HG02973 (cell line): ENCODE measurements at regions not wholly inside any gene's neighbourhood (a gene's known extent, or its start where the extent isn't known, plus 50 kb on each side); places are given as distances from the start of the nearest gene placed in this dataset.
A peak's percentile ranks its signal among the peaks of the same experiment; 100 is the strongest.

Experiments
- ATAC-seq: cut with Tn5 transposase; IDR thresholded peaks from one replicate; pipeline ENCODE4 v1.9.1; 2021; ENCODE audit warnings: moderate library complexity; ENCODE audit not compliant: unreplicated experiment

- no peak for ATAC-seq
These were observed 563.0 kb downstream of the SOX6 start for GRCh38 chr11:15793043-15793996.

DNA sequence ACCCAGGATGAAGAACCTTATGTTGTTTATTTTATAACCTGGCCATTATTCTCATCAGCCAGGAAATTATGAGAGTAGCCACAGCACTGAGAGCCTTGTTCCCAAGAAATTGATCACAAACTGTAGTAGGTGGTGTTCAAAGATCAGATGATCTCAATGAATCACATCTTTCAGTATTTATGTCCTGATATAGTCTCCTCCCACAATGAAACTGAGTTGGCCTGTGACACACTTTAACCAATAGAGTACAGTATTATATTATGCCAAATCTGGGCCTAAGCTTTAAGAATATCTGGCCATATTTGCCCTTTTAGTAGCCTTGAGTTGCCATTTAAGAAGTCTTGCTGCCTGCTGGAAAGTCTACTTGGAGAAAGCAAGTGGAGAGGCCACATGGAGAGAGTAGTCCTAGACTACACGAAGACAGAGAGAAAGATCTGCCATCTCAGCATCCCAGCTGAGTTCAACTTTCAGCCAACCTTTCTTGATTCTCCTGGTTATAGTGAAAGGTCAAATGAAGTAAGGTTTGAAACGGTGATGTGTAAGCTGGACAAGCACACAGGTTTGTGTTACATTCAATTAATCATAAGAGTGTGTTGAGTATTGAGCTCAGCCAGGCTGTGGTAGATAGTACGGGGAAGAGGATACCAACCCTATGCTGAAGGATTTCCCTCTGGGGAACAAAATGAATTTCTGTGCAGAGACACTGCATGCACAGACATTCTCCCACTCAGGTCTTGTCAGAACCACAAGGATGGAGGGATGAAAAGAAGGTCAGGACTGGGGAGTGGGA lies 561.8 kb downstream of the SOX6 start:
- no peak for ATAC-seq

DNA sequence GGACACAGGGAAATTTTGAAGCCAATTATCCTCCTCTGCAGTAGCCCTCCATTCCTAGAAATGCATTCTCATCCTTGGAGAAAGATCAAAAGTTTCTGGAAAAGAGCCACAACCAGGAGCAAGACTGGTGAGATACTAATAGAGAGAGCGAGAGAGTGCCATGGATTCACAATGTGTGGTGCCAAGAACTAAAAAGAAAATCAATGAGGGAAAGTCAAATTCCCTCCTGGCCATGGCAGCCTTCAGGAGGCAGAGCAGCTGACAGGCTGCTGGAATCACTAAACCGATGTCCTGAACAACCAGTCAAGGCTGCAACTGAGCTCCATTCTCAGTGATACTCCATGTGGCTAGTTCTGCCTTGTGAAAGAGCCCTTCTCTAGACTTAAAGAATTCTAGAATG lies 561.0 kb downstream of the SOX6 start:
- no peak for ATAC-seq

DNA sequence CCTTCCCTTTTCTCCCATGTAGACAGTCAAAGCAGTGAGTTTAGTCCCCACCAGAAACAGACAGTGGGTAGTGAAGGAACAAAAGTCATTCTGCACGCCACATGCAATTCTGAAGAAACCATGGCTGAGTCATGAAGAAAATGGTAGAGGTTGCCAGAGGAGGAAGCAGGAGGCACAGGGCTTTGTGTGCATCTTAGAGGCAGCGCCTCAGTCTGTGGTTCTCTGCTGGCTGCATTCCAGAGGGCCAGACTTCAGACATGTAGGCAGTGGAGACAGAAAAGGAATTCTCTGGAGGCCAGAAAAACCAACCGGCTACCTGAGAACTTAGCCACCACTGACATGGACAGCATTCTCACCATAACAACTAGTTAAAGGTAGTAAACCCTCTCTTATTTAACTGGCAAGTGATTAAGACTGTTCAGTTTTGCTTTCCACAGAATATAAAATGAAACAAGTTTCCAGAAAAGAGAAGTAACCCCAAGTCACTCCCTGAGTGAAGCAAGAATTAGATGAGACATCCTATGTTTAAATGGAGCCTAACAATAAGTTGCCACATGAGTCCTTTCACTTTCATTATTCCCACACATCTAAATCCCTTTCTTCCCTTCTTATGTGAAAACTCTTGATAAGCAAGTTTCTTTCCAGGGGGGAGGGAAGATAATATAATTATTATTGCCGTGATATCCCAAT lies 556.1 kb downstream of the SOX6 start:
- no peak for ATAC-seq

DNA sequence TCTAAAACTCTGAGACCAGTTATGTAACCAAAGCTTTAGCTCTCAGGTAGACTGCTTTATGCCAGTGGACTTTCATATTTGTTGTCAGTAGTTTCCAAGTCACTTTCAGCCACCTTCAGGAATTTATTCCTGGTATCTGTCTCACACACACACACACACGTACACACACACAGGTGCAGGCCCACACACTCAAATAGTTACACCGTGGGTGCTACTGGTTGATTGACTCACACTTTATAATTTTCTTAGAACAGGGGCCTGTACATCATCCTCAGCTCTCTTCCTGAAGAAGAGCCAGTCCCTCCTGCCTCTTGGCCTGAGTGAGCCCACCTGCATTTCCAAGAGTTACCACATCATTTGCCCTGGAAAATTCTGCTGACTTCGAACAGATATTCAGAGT lies 555.2 kb downstream of the SOX6 start:
- ATAC-seq, result no peak

- ATAC-seq, result no peak
These were observed 554.7 kb downstream of the SOX6 start for GRCh38 chr11:15801616-15802015.

DNA sequence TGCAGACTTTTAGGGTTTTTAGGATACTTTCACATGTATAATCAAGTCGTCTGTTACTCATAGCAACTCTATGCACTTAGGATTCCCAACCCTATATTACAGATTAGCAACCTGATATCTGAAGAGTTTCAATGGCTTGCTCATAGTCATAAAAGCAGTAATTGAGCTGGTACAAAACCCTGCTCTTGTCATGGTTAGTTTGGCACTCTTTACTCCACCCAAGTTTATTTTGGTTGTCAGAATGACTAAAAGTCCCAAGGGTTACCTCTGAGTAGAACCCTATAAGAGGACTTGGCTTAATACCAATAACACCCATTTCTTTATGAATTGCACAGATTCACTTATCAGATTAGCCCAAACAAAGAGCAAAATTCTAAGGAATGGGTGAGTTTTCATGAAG lies 550.6 kb downstream of the SOX6 start:
- no peak for ATAC-seq

DNA sequence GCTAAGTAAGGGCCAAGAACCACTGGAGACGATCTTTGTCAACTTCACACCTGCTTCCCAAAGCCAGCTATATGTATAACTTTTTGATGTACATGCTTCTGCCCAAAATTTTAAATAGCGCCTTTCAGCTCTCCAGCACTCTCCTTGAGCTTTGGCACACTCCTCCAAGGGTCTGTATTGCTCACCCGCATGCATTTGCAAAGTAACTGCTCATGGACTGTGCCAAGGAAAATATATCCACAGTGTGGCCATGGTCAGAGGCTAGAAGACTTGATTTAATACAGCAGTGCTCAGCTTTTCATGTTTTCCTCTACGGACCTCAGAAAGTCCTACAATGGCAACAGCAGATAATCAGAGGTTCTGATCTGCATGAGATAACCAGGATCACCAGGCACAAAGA lies 550.1 kb downstream of the SOX6 start:
- no peak for ATAC-seq

DNA sequence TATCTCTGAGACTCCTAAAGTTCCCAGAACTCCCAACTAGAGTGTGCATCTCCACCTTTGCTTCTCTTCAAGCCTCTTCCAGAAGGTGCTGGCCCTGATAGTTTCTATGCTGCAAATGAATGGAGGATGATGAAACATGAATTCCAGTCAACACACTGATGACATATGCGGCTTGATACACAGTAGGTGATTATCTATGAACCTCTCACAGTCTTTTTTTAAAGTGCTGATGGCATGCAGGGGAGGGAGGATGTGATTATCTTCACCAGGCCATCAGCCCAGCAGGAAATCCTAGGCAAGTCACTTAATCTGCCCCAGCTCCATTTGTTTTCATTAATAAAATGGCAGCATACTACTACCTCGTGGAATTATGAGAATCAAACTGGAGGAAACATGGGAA lies 548.5 kb downstream of the SOX6 start:
- no peak for ATAC-seq

DNA sequence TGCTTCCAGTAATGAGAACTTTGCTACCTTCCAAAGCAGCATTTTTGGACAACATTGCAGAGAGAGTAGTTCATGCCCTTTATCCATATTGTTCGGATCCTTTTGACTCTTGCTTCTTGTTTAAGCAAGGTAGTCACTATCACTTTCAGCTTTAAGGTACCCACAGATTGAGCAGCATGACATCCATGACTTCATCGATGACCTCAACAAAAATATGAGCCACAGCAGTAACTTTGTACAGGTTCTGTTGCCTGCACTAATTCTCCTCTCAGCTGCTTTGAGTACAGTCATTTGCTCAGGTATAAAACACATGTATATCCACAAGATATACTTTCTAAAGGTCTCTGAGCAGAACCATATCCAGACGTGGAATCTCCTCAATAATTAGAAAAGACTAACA lies 546.3 kb downstream of the SOX6 start:
- ATAC-seq, result no peak

GRCh38 chr11:15810525-15810924 lies 545.8 kb downstream of the SOX6 start:
- ATAC-seq, result no peak

DNA sequence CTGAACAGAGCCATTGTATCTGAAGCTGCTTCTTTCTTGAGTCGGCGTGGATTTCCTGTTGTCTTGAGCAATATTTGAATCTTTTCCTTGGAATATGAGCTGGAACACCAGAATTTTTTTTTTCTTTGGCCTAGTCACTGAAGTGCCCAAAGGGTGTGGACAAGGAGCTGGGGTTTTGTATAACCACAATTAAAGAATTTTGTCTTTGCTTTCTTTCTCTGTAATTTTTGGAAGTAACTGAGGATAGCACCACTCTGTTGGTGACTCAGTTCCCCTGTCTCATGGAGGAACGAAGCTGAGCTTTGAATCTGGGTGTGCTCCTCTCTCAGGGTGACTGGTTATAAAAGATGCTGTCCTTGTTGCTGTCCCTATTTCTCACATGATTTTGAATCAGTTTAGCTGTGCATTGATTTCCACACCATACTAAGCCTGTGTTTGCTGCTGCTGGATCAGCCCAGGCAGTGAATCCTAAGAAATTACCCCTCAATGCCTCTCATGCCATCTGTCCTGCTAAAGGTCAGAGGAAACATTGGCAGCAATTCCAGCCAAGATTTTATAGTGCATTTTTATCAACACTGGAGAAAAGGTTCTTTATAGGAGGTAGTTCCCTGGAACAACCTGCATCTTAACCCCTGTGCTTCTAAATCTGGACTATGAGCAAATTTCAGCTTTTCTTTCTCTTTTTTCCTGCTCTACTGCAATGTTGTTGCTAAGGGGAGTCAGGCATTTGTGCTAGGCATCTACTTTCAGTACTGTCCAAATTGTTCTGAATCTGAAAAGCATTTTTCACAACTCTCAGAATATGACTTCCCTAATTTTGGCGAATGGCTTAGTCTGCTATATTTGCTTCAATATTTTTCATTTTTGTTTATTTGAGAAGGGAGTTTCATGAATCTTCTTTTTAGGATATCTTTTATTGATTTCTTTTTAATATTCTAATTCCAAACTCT lies 540.8 kb downstream of the SOX6 start:
- no peak for ATAC-seq

- no peak for ATAC-seq
These were observed 540.0 kb downstream of the SOX6 start for GRCh38 chr11:15816260-15816871.

DNA sequence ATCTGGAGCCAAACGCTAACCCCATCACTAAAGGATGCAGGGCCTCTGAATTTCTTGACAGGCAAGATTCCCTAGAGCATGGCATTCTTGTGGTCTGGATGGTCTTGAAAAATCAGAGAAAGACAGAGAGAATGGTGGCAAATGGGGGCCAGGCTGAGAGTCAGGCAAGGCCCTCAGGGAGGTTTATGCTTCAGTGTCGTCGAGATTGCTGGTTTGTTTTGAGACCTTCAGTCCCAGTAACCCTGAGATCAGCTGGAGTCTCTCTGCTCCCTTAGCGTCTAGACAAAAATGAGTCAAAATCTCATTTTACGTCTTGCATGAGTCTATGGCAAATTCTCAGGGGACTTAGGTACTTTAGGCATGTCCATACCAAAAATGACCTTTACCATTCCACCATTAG lies 539.3 kb downstream of the SOX6 start:
- ATAC-seq, result no peak

DNA sequence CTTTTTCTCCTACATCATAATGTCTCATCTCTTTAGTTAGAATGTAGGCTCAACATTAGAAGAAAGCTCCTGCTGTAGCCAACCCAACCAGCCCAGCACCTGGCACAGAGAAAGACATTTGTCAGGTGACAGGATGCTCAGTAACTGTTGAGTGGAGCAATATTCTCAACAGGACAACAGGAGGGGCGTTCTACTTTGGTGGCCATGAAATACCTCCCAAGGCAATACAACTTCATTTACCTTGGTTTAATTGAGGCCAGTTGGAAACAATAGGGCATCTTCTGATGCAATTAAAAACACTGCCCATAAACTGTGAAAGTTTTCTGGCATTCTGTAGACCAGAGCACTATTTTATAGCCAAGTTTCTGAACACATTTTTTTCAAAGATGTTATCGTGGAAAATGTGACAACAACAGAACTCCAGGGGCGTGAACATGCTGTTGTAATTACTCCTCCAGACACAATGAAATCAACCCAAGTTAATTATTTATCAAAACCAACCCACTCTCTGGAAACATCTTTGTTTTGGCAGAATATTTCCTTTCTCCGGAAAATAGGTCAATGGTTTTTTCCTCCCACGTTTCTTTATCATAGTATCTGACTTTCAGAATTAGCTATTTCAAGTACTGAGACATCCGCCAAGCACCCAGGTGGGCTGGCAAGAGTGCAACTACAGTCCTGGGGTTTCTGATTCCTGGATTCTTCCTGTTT lies 538.1 kb downstream of the SOX6 start:
- ATAC-seq, result no peak

DNA sequence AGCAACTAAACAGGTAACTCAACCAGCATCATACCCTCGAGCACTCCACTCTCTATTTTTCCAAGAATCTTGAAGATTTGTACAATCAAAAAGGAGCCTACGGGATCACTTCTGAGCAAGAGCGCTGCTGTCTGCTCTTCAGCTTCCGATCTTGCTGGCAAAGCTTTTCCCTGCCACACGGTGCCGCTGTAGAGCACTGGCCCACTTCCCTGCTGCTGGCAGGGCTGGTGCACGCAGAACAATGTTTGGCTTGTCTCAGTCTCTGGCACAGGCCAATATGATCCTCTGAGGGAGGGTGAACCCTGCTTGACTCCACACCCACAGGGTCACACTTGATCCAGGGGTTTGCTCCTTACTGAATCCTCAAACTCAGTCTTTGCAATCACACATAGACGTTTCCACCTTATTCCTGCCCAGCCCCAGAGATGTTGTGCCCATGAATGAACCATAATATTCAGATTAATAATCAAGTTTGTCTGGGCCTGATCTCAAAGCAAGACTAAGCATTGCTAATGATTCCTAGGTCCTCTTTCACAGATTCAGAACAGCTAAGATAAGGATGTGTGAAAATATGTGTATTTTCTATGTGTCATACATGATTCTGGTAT lies 536.6 kb downstream of the SOX6 start:
- ATAC-seq, result peak; percentile 78

DNA sequence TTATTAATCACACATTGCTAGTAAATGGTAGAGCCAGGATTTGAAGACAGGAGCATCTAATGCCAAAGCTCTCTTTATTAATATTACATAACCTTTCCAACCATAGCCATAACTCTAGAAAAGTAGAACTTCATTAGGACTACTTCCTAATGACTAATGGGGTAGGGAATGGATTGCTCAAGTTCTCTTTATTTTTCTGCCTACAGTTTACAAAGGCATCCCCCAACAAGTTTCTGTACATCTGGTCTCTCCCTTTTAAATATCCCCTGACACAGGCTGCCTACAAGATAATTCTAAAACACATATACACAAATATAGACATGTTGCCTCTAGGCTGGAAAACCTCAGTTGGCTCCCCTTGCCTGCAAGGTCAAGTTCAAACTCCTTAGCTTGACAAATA lies 534.9 kb downstream of the SOX6 start:
- ATAC-seq, result no peak

DNA sequence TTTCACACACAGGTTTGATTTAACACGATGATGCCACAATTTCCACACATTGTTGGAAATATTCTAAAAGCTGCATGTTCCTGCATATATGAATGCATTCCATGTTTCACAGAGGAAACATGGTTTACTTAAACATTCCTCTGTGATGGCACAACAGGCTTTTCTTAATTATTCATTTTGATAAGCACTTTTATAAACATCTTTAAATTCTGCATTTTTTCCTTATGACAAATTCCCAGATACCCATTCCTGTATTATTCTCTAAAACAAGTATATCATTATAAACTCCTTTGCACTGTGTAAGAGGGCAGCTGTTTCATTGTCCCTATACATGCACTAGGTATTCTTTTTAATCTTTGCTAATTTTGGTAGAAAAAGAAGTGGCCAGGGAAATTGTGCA lies 532.3 kb downstream of the SOX6 start:
- no peak for ATAC-seq
